Panc1 (cell line): ENCODE measurements at regions not wholly inside any gene's neighbourhood (a gene's known extent, or its start where the extent isn't known, plus 50 kb on each side); places are given as distances from the start of the nearest gene placed in this dataset.

ENCODE experiments used
- POLR2AphosphoS5 ChIP-seq: IDR thresholded peaks from 2 replicates; pipeline ENCODE4 v1.6.1; 2012; ENCODE audit warnings: mild to moderate bottlenecking, low read depth, low read length, moderate library complexity
- TCF7L2 ChIP-seq: IDR thresholded peaks from 2 replicates; pipeline ENCODE4 v1.6.1; 2011; ENCODE audit warnings: mild to moderate bottlenecking, low read depth, low read length, inconsistent platforms
- TF ChIP-seq, protein P1 (sequence below): fragments of 450-650 bp; IDR thresholded peaks from 2 replicates; pipeline ENCODE4 v1.5.1; 2017; ENCODE audit warnings: mild to moderate bottlenecking
- TF ChIP-seq, protein P2 (sequence below), 2 experiments: IDR thresholded peaks; 2 replicates each; pipeline ENCODE4 v1.6.1; 2011 to 2012; ENCODE audit warnings: low read depth in 2 of 2, control low read depth in 1 of 2, low read length in 1 of 2, mild to moderate bottlenecking in 1 of 2, moderate library complexity in 1 of 2; ENCODE audit not compliant: insufficient read depth in 1 of 2

DNA sequence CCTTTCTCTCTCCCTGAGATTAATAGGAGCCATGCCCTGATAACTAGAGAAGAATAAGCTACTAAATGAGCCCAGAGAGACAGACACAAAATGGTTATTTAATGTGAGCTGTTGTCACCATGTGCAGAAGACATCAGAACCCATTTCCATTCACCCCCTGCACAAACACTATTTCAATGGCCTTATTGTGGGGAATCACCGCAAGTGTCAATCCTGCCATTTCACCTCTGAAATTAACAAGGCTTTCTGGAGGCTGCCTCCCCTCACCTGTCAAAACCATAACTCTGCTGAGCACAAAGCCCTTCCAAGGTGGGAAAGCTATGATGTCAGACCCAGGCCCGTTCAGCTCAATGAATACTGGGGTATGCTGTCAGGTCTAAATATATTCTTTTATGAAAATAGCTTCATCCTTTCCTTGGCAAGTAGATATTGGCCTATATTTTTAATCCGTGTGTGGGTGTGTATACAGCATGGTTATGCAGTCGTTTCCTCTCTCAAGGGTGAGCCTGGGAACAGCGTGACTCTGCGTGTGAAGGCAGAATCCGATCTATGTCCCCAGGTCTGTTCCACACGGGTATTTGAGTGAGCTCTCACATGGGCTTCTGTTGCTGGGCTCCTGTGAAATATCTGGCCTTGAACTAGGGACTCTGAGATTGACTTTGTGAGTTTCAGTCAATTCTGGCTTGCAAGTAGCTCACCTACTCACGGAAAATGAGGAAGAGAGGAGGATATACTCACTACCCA, 266.3 kb downstream of the FBXW7 start:
- TF ChIP-seq, protein P1, sequence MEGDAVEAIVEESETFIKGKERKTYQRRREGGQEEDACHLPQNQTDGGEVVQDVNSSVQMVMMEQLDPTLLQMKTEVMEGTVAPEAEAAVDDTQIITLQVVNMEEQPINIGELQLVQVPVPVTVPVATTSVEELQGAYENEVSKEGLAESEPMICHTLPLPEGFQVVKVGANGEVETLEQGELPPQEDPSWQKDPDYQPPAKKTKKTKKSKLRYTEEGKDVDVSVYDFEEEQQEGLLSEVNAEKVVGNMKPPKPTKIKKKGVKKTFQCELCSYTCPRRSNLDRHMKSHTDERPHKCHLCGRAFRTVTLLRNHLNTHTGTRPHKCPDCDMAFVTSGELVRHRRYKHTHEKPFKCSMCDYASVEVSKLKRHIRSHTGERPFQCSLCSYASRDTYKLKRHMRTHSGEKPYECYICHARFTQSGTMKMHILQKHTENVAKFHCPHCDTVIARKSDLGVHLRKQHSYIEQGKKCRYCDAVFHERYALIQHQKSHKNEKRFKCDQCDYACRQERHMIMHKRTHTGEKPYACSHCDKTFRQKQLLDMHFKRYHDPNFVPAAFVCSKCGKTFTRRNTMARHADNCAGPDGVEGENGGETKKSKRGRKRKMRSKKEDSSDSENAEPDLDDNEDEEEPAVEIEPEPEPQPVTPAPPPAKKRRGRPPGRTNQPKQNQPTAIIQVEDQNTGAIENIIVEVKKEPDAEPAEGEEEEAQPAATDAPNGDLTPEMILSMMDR: no peak
- TF ChIP-seq POLR2AphosphoS5: no peak
- no peak for TF ChIP-seq TCF7L2
- TF ChIP-seq, protein P2, sequence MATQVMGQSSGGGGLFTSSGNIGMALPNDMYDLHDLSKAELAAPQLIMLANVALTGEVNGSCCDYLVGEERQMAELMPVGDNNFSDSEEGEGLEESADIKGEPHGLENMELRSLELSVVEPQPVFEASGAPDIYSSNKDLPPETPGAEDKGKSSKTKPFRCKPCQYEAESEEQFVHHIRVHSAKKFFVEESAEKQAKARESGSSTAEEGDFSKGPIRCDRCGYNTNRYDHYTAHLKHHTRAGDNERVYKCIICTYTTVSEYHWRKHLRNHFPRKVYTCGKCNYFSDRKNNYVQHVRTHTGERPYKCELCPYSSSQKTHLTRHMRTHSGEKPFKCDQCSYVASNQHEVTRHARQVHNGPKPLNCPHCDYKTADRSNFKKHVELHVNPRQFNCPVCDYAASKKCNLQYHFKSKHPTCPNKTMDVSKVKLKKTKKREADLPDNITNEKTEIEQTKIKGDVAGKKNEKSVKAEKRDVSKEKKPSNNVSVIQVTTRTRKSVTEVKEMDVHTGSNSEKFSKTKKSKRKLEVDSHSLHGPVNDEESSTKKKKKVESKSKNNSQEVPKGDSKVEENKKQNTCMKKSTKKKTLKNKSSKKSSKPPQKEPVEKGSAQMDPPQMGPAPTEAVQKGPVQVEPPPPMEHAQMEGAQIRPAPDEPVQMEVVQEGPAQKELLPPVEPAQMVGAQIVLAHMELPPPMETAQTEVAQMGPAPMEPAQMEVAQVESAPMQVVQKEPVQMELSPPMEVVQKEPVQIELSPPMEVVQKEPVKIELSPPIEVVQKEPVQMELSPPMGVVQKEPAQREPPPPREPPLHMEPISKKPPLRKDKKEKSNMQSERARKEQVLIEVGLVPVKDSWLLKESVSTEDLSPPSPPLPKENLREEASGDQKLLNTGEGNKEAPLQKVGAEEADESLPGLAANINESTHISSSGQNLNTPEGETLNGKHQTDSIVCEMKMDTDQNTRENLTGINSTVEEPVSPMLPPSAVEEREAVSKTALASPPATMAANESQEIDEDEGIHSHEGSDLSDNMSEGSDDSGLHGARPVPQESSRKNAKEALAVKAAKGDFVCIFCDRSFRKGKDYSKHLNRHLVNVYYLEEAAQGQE (IDR thresholded peaks at IDR 0.05; ENCODE audit: insufficient read depth in 1 of 2, low read depth in 2 of 2, low read length in 1 of 2): no peak
